SK-N-SH treated with all-trans-retinoic acid at 6 μM for 48 hours (cell line): ENCODE measurements at regions not wholly inside any gene's neighbourhood (a gene's known extent, or its start where the extent isn't known, plus 50 kb on each side); places are given as distances from the start of the nearest gene placed in this dataset.

Experiments
- ATAC-seq: fragments of 200-7000 bp; cut with Tn5 transposase; 3 replicates; pipeline ENCODE4 v1.9.1; 2020; ENCODE audit warnings: mild to moderate bottlenecking, moderate library complexity
- ARNTL ChIP-seq: fragments of 450-650 bp; formaldehyde crosslinking; IDR thresholded peaks from 2 replicates; pipeline ENCODE4 v1.5.0; 2020; ENCODE audit warnings: low read depth, mild to moderate bottlenecking, moderate library complexity, borderline replicate concordance
- BACH2 ChIP-seq: fragments of 250-450 bp; sonication (Bioruptor Pico); IDR thresholded peaks from 2 replicates; pipeline ENCODE4 v1.9.0; 2021; ENCODE audit warnings: mild to moderate bottlenecking, borderline replicate concordance
- CSDC2 ChIP-seq: fragments of 250-450 bp; sonication (Bioruptor Pico); IDR thresholded peaks from 2 replicates; pipeline ENCODE4 v1.5.0; 2020; ENCODE audit warnings: mild to moderate bottlenecking, moderate library complexity
- ESRRG ChIP-seq: fragments of 250-450 bp; sonication (Bioruptor Pico); IDR thresholded peaks from 2 replicates; pipeline ENCODE4 v1.6.1; 2021; ENCODE audit warnings: mild to moderate bottlenecking
- GLIS3 ChIP-seq: fragments of 250-450 bp; sonication (Bioruptor Pico); IDR thresholded peaks from 2 replicates; pipeline ENCODE4 v1.5.0; 2020; ENCODE audit warnings: mild to moderate bottlenecking, moderate library complexity
- ISL1 ChIP-seq: fragments of 250-450 bp; sonication (Bioruptor Pico); IDR thresholded peaks from 2 replicates; pipeline ENCODE4 v2.1.2; 2022; ENCODE audit warnings: mild to moderate bottlenecking, moderate library complexity
- OSR1 ChIP-seq: fragments of 250-450 bp; sonication (Bioruptor Pico); IDR thresholded peaks from 2 replicates; pipeline ENCODE4 v1.8.0; 2022; ENCODE audit warnings: moderate library complexity, mild to moderate bottlenecking, inconsistent platforms
- PPARA ChIP-seq: fragments of 250-450 bp; sonication (Bioruptor Pico); IDR thresholded peaks from 2 replicates; pipeline ENCODE4 v1.5.0; 2020; ENCODE audit warnings: mild to moderate bottlenecking, borderline replicate concordance
- RARB ChIP-seq: fragments of 250-450 bp; sonication (Bioruptor Pico); IDR thresholded peaks from 2 replicates; pipeline ENCODE4 v1.8.0; 2021; ENCODE audit warnings: mild to moderate bottlenecking, moderate library complexity
- SNAI2 ChIP-seq: fragments of 250-450 bp; sonication (Bioruptor Pico); IDR thresholded peaks from 2 replicates; pipeline ENCODE4 v1.5.0; 2020; ENCODE audit warnings: mild to moderate bottlenecking, moderate library complexity
- TCF4 ChIP-seq: fragments of 250-450 bp; sonication (Bioruptor Pico); IDR thresholded peaks from 2 replicates; pipeline ENCODE4 v1.8.0; 2021; ENCODE audit warnings: mild to moderate bottlenecking, moderate library complexity, borderline replicate concordance
- TOX ChIP-seq: fragments of 250-450 bp; sonication (Bioruptor Pico); IDR thresholded peaks from 2 replicates; pipeline ENCODE4 v1.8.0; 2021; ENCODE audit warnings: mild to moderate bottlenecking, moderate library complexity, borderline replicate concordance
- ZC3H10 ChIP-seq: fragments of 250-450 bp; sonication (Bioruptor Pico); IDR thresholded peaks from 2 replicates; pipeline ENCODE4 v1.5.1; 2021; ENCODE audit warnings: mild to moderate bottlenecking, moderate library complexity
- ZFP3 ChIP-seq: fragments of 250-450 bp; sonication (Bioruptor Pico); IDR thresholded peaks from 2 replicates; pipeline ENCODE4 v1.5.0; 2020; ENCODE audit warnings: mild to moderate bottlenecking, moderate library complexity
- ZFP30 ChIP-seq: fragments of 450-650 bp; formaldehyde crosslinking; IDR thresholded peaks from 2 replicates; pipeline ENCODE4 v1.5.0; 2022; ENCODE audit warnings: mild to moderate bottlenecking, moderate library complexity
- ZNF565 ChIP-seq: fragments of 450-650 bp; formaldehyde crosslinking; conservative IDR thresholded peaks from 2 replicates; pipeline ENCODE4 v1.5.0; 2020; ENCODE audit warnings: low read depth, mild to moderate bottlenecking, moderate library complexity
- ZNF70 ChIP-seq: fragments of 450-650 bp; formaldehyde crosslinking; IDR thresholded peaks from 2 replicates; pipeline ENCODE4 v1.5.0; 2020; ENCODE audit warnings: mild to moderate bottlenecking, moderate library complexity
- ZNF8 ChIP-seq: fragments of 450-650 bp; formaldehyde crosslinking; IDR thresholded peaks from 2 replicates; pipeline ENCODE4 v1.5.0; 2020; ENCODE audit warnings: mild to moderate bottlenecking, moderate library complexity
- TF ChIP-seq, protein P1 (sequence below): fragments of 250-450 bp; sonication (Bioruptor Pico); IDR thresholded peaks from 2 replicates; pipeline ENCODE4 v1.8.0; 2021; ENCODE audit warnings: low read depth, mild to moderate bottlenecking, moderate library complexity, borderline replicate concordance
- TF ChIP-seq, protein P2 (sequence below): fragments of 250-450 bp; sonication (Bioruptor Pico); IDR thresholded peaks from 2 replicates; pipeline ENCODE4 v1.5.1; 2020; ENCODE audit warnings: low read depth, mild to moderate bottlenecking, moderate library complexity
- TF ChIP-seq, protein P3 (sequence below): fragments of 250-450 bp; sonication (Bioruptor Pico); IDR thresholded peaks from 2 replicates; pipeline ENCODE4 v1.5.0; 2020; ENCODE audit warnings: mild to moderate bottlenecking, moderate library complexity
- TF ChIP-seq, protein P4 (sequence below): fragments of 250-450 bp; sonication (Bioruptor Pico); IDR thresholded peaks from 2 replicates; pipeline ENCODE4 v1.8.0; 2020; ENCODE audit warnings: mild to moderate bottlenecking, moderate library complexity, borderline replicate concordance
- TF ChIP-seq, protein P5 (sequence below): fragments of 250-450 bp; sonication (Bioruptor Pico); IDR thresholded peaks from 2 replicates; pipeline ENCODE4 v1.5.1; 2021; ENCODE audit warnings: mild to moderate bottlenecking, moderate library complexity

DNA sequence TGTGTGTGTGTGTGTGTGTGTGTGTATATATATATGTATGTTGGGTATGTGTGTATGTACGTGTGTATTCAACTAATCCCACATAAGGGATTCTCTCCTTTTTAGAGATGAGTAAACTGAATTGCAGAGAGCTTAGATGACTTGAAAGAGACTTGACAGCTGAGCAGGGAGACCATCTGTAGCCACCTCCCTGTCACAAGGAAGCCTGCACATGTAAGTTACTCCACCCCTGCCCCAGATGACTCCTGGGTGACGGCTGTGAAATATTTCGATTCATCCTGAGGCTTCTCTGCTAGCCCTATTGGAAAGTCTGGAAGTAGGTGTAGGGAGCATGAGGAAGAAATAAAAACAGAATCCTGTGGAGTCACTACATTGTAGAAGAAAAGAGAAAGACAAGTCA is 480.4 kb downstream of the FOXO1 start:
- no peak for ATAC-seq
- no peak for TF ChIP-seq ZFP3
- no peak for TF ChIP-seq GLIS3 (CRISPR knock-in tag)
- no peak for TF ChIP-seq ZFP30
- TF ChIP-seq, protein P1, sequence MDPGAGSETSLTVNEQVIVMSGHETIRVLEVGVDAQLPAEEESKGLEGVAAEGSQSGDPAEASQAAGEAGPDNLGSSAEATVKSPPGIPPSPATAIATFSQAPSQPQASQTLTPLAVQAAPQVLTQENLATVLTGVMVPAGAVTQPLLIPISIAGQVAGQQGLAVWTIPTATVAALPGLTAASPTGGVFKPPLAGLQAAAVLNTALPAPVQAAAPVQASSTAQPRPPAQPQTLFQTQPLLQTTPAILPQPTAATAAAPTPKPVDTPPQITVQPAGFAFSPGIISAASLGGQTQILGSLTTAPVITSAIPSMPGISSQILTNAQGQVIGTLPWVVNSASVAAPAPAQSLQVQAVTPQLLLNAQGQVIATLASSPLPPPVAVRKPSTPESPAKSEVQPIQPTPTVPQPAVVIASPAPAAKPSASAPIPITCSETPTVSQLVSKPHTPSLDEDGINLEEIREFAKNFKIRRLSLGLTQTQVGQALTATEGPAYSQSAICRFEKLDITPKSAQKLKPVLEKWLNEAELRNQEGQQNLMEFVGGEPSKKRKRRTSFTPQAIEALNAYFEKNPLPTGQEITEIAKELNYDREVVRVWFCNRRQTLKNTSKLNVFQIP: no peak
- no peak for TF ChIP-seq OSR1 (CRISPR knock-in tag)
- TF ChIP-seq ESRRG (CRISPR knock-in tag): no peak
- TF ChIP-seq ZNF565 (CRISPR knock-in tag): no peak
- TF ChIP-seq TOX (CRISPR knock-in tag): no peak
- TF ChIP-seq, protein P2, sequence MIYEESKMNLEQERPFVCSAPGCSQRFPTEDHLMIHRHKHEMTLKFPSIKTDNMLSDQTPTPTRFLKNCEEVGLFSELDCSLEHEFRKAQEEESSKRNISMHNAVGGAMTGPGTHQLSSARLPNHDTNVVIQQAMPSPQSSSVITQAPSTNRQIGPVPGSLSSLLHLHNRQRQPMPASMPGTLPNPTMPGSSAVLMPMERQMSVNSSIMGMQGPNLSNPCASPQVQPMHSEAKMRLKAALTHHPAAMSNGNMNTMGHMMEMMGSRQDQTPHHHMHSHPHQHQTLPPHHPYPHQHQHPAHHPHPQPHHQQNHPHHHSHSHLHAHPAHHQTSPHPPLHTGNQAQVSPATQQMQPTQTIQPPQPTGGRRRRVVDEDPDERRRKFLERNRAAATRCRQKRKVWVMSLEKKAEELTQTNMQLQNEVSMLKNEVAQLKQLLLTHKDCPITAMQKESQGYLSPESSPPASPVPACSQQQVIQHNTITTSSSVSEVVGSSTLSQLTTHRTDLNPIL (CRISPR knock-in tag): no peak
- no peak for TF ChIP-seq PPARA (CRISPR knock-in tag)
- no peak for TF ChIP-seq ISL1 (CRISPR knock-in tag)

DNA sequence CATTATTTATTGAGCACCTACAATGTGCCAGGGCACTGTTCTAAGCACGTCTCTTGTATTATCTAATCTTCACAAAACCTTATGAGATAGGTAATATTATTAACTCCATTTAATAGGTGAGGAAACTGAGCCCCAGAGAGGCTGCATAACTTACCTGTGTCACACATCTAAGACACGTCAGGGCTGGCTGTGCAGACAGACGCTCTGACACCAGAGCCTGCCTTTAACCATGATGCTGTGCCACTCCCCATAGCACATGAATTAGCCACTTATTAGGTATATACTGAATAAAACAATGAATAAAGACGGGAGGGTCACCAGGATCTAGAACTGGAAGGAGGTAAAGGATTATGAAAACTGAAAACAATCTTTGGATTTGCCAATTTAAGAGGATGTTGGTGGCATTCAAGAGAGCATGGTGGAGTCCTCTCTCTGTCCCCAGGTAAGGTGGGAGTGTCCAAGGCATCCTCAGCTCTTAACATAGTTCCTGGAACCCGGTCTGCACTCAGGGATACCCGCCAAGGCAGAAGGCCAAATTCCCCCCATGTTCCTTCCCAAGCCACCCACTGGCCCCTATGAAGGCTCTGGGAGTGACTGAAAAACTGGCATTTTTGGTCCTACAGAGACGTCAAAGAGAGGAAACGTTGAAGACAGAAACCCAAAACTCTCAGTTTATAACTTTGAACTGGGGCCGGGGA is 479.7 kb downstream of the FOXO1 start:
- TF ChIP-seq, protein P3, sequence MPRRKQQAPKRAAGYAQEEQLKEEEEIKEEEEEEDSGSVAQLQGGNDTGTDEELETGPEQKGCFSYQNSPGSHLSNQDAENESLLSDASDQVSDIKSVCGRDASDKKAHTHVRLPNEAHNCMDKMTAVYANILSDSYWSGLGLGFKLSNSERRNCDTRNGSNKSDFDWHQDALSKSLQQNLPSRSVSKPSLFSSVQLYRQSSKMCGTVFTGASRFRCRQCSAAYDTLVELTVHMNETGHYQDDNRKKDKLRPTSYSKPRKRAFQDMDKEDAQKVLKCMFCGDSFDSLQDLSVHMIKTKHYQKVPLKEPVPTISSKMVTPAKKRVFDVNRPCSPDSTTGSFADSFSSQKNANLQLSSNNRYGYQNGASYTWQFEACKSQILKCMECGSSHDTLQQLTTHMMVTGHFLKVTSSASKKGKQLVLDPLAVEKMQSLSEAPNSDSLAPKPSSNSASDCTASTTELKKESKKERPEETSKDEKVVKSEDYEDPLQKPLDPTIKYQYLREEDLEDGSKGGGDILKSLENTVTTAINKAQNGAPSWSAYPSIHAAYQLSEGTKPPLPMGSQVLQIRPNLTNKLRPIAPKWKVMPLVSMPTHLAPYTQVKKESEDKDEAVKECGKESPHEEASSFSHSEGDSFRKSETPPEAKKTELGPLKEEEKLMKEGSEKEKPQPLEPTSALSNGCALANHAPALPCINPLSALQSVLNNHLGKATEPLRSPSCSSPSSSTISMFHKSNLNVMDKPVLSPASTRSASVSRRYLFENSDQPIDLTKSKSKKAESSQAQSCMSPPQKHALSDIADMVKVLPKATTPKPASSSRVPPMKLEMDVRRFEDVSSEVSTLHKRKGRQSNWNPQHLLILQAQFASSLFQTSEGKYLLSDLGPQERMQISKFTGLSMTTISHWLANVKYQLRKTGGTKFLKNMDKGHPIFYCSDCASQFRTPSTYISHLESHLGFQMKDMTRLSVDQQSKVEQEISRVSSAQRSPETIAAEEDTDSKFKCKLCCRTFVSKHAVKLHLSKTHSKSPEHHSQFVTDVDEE (CRISPR knock-in tag): no peak
- TF ChIP-seq BACH2 (CRISPR knock-in tag) (no peak), ESRRG (CRISPR knock-in tag) (no peak), TCF4 (CRISPR knock-in tag) (no peak), RARB (no peak), ARNTL (CRISPR knock-in tag) (no peak), ZC3H10 (CRISPR knock-in tag) (no peak), CSDC2 (CRISPR knock-in tag) (no peak), GLIS3 (CRISPR knock-in tag) (no peak), PPARA (CRISPR knock-in tag) (no peak), ISL1 (CRISPR knock-in tag) (no peak), SNAI2 (CRISPR knock-in tag) (no peak), ZFP3 (no peak), ZNF565 (CRISPR knock-in tag) (no peak), ZNF8 (CRISPR knock-in tag) (no peak), ZNF70 (no peak)
- TF ChIP-seq, protein P4, sequence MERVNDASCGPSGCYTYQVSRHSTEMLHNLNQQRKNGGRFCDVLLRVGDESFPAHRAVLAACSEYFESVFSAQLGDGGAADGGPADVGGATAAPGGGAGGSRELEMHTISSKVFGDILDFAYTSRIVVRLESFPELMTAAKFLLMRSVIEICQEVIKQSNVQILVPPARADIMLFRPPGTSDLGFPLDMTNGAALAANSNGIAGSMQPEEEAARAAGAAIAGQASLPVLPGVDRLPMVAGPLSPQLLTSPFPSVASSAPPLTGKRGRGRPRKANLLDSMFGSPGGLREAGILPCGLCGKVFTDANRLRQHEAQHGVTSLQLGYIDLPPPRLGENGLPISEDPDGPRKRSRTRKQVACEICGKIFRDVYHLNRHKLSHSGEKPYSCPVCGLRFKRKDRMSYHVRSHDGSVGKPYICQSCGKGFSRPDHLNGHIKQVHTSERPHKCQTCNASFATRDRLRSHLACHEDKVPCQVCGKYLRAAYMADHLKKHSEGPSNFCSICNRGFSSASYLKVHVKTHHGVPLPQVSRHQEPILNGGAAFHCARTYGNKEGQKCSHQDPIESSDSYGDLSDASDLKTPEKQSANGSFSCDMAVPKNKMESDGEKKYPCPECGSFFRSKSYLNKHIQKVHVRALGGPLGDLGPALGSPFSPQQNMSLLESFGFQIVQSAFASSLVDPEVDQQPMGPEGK (CRISPR knock-in tag): no peak
- TF ChIP-seq, protein P5, sequence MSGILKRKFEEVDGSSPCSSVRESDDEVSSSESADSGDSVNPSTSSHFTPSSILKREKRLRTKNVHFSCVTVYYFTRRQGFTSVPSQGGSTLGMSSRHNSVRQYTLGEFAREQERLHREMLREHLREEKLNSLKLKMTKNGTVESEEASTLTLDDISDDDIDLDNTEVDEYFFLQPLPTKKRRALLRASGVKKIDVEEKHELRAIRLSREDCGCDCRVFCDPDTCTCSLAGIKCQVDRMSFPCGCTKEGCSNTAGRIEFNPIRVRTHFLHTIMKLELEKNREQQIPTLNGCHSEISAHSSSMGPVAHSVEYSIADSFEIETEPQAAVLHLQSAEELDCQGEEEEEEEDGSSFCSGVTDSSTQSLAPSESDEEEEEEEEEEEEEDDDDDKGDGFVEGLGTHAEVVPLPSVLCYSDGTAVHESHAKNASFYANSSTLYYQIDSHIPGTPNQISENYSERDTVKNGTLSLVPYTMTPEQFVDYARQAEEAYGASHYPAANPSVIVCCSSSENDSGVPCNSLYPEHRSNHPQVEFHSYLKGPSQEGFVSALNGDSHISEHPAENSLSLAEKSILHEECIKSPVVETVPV (CRISPR knock-in tag): no peak
- ATAC-seq: no peak
